A549 (cell line): ENCODE measurements at regions not wholly inside any gene's neighbourhood (a gene's known extent, or its start where the extent isn't known, plus 50 kb on each side); places are given as distances from the start of the nearest gene placed in this dataset.

Experiments
- TF ChIP-seq, protein P1 (sequence below): fragments of 200-600 bp; sonication (generic); IDR thresholded peaks from 2 replicates; pipeline ENCODE4 v1.6.1; 2016; ENCODE audit warnings: antibody characterized with exemption, mild to moderate bottlenecking, moderate library complexity
- TF ChIP-seq, protein P2 (sequence below): fragments of >200 bp; sonication (Bioruptor Twin); formaldehyde crosslinking; IDR thresholded peaks from 3 replicates; pipeline ENCODE4 v1.5.1; 2016

DNA sequence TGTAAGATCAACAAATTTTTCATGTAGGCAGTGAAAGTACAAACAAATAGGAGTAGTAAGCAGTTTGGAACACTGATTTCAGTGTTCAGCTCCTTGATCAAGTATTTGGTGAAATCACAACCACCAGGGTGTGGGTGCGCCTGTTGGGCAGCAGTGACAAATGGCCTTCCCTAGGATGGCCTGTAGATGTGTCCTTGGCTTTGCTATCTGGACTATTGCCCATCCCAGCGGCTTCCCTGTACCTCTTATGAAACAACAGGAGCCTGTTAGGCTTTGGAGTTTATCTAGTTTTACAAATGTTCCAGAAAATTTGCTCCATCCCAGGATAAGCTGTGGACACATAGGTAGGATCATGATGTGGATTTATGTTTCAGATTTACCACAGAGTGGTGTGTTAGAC is 216.8 kb upstream of the FAT1 start:
- TF ChIP-seq, protein P1, sequence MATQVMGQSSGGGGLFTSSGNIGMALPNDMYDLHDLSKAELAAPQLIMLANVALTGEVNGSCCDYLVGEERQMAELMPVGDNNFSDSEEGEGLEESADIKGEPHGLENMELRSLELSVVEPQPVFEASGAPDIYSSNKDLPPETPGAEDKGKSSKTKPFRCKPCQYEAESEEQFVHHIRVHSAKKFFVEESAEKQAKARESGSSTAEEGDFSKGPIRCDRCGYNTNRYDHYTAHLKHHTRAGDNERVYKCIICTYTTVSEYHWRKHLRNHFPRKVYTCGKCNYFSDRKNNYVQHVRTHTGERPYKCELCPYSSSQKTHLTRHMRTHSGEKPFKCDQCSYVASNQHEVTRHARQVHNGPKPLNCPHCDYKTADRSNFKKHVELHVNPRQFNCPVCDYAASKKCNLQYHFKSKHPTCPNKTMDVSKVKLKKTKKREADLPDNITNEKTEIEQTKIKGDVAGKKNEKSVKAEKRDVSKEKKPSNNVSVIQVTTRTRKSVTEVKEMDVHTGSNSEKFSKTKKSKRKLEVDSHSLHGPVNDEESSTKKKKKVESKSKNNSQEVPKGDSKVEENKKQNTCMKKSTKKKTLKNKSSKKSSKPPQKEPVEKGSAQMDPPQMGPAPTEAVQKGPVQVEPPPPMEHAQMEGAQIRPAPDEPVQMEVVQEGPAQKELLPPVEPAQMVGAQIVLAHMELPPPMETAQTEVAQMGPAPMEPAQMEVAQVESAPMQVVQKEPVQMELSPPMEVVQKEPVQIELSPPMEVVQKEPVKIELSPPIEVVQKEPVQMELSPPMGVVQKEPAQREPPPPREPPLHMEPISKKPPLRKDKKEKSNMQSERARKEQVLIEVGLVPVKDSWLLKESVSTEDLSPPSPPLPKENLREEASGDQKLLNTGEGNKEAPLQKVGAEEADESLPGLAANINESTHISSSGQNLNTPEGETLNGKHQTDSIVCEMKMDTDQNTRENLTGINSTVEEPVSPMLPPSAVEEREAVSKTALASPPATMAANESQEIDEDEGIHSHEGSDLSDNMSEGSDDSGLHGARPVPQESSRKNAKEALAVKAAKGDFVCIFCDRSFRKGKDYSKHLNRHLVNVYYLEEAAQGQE: no peak
- TF ChIP-seq, protein P2, sequence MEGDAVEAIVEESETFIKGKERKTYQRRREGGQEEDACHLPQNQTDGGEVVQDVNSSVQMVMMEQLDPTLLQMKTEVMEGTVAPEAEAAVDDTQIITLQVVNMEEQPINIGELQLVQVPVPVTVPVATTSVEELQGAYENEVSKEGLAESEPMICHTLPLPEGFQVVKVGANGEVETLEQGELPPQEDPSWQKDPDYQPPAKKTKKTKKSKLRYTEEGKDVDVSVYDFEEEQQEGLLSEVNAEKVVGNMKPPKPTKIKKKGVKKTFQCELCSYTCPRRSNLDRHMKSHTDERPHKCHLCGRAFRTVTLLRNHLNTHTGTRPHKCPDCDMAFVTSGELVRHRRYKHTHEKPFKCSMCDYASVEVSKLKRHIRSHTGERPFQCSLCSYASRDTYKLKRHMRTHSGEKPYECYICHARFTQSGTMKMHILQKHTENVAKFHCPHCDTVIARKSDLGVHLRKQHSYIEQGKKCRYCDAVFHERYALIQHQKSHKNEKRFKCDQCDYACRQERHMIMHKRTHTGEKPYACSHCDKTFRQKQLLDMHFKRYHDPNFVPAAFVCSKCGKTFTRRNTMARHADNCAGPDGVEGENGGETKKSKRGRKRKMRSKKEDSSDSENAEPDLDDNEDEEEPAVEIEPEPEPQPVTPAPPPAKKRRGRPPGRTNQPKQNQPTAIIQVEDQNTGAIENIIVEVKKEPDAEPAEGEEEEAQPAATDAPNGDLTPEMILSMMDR: no peak
